CD4-positive, alpha-beta T cell treated with Interleukin-1 beta for 1 hour (primary cell): ENCODE measurements at regions not wholly inside any gene's neighbourhood (a gene's known extent, or its start where the extent isn't known, plus 50 kb on each side); places are given as distances from the start of the nearest gene placed in this dataset.
A peak's percentile ranks its signal among the peaks of the same experiment; 100 is the strongest.

Experiments
- DNase-seq, 2 donors: peaks; one replicate each; pipeline ENCODE4 v3.0.0-alpha.2; 2020 to 2022

- no peak for DNase-seq
Observed at GRCh38 chr12:27382924-27383323, 50.3 kb downstream of the BMAL2 start.

GRCh38 chr12:27383429-27384260 lies 51.0 kb downstream of the BMAL2 start:
- peak; percentile 47 to 49 for DNase-seq

- no peak for DNase-seq
Observed at GRCh38 chr12:27384261-27384590, 51.6 kb downstream of the BMAL2 start.

GRCh38 chr12:27385766-27386564 lies 53.3 kb downstream of the BMAL2 start:
- DNase-seq = no peak

- DNase-seq = no peak
Observed at GRCh38 chr12:27387473-27387872, 54.8 kb downstream of the BMAL2 start.

- no peak for DNase-seq
Observed at GRCh38 chr12:27388650-27389049, 56.0 kb downstream of the BMAL2 start.

GRCh38 chr12:27394676-27395075 lies 51.9 kb upstream of the SMCO2 start:
- DNase-seq = no peak

- DNase-seq = no peak
Observed at GRCh38 chr12:27396216-27396815, 50.2 kb upstream of the SMCO2 start.
